Spleen (tissue), 11 donors: ENCODE measurements at regions not wholly inside any gene's neighbourhood (a gene's known extent, or its start where the extent isn't known, plus 50 kb on each side); places are given as distances from the start of the nearest gene placed in this dataset.

Experiments used
- DNase-seq: peaks from one replicate; pipeline ENCODE4 v3.0.0-alpha.2; 2020
- H3K27ac ChIP-seq, 8 donors: fragments of 200-600 bp; sonication (generic) in 7 of 8; 1 replicate in 4 of 8; 2 replicates in 4 of 8; pipeline versions ENCODE4 v1.5.0 to v1.8.0; 2016 to 2021; ENCODE audit warnings: inconsistent platforms in 4 of 8, mild to moderate bottlenecking in 4 of 8, moderate library complexity in 1 of 8
- H3K27me3 ChIP-seq, 7 donors: fragments of 200-600 bp; sonication (generic) in 6 of 7; replicated peaks in 1 of 7; 1 replicate in 4 of 7; 2 replicates in 3 of 7; pipeline versions ENCODE4 v1.5.0 to v1.8.0; 2016 to 2021; ENCODE audit warnings: inconsistent platforms in 3 of 7, mild to moderate bottlenecking in 1 of 7
- H3K36me3 ChIP-seq, 6 donors: fragments of 200-600 bp; sonication (generic) in 5 of 6; 1 replicate in 4 of 6; 2 replicates in 2 of 6; pipeline versions ENCODE4 v1.5.0 to v1.8.0; 2016 to 2021; ENCODE audit warnings: inconsistent platforms in 2 of 6
- H3K4me1 ChIP-seq, 6 donors: fragments of 200-600 bp; sonication (generic) in 5 of 6; 1 replicate in 3 of 6; 2 replicates in 3 of 6; pipeline versions ENCODE4 v1.5.0 to v1.8.0; 2016 to 2021; ENCODE audit warnings: inconsistent platforms in 3 of 6
- H3K4me3 ChIP-seq, 8 donors: fragments of 200-600 bp; sonication (generic) in 7 of 8; 1 replicate in 4 of 8; 2 replicates in 4 of 8; pipeline versions ENCODE4 v1.5.0 to v1.8.0; 2016 to 2021; ENCODE audit warnings: inconsistent platforms in 4 of 8, mild to moderate bottlenecking in 4 of 8, moderate library complexity in 2 of 8
- H3K9me3 ChIP-seq, 8 donors: fragments of 200-600 bp; sonication (generic) in 7 of 8; 1 replicate in 4 of 8; 2 replicates in 4 of 8; pipeline versions ENCODE4 v1.5.0 to v1.8.0; 2016 to 2021; ENCODE audit warnings: inconsistent platforms in 4 of 8
- CTCF ChIP-seq, 11 experiments: fragments of 200-600 bp in 7 of 11; fragments of 450-650 bp in 4 of 11; sonication (generic) in 4 of 11; IDR thresholded peaks in 8 of 11; conservative IDR thresholded peaks in 3 of 11; 1 replicate in 7 of 11; 2 replicates in 4 of 11; pipeline versions ENCODE4 v1.4.0 to v1.8.0; 2016 to 2021; ENCODE audit warnings: antibody characterized with exemption in 11 of 11, inconsistent platforms in 4 of 11, mild to moderate bottlenecking in 1 of 11
- POLR2A ChIP-seq, 3 donors: fragments of 450-650 bp; IDR thresholded peaks; one replicate each; pipeline ENCODE4 v1.5.1; 2017; ENCODE audit warnings: antibody characterized with exemption in 3 of 3, mild to moderate bottlenecking in 1 of 3
- POLR2AphosphoS5 ChIP-seq, 3 donors: sonication (generic); formaldehyde crosslinking; IDR thresholded peaks; one replicate each; pipeline ENCODE4 v1.5.1; 2017; ENCODE audit warnings: antibody characterized with exemption in 3 of 3
- WGBS, 5 donors: extraction: QIAGEN DNeasy Blood & Tissue Kit in 3 of 5; methylation state at CpG; one replicate each; pipeline versions ENCODE4 v1.1.5 to v1.1.7; 2013 to 2018; 5-methylcytosine and 5-hydroxymethylcytosine counted together
- intact Hi-C: fragments of 100-400 bp; cut with DNase I; formaldehyde crosslinking; loops from one replicate; pipeline ENCODE4 v1.15.0; 2023; ENCODE audit warnings: low total_unique reads
- donor health status: healthy with polysubstance abuse.
- donor health status: DM: no; HTN: no; CAD: no; lungs with moderate emphysema.
- donor health status: DM: no; HTN: no; CAD: no.
- donor health status: Bipolar disorder and iron deficiency.
- donor health status: healthy.
- donor health status: DM: no; HTN: no; CAD: no.
- donor health status: DM: yes; HTN: yes; CAD: no.

GRCh38 chr18:68418226-68418868 lies 296.6 kb downstream of the TMX3 start:
- Histone ChIP-seq H3K9me3 (peaks cover 0 to 11% (median 0%) of the 10 kb centered on the region in 8 donors), H3K27ac (no peak overlapping the region), H3K4me1 (no peaks in the 10 kb centered on the region), H3K27me3 (no peaks in the 10 kb centered on the region), H3K36me3 (no peaks in the 10 kb centered on the region), H3K4me3 (no peak overlapping the region)
- TF ChIP-seq POLR2AphosphoS5 (IDR thresholded peaks at IDR 0.05): no peak
- no peak for TF ChIP-seq POLR2A (IDR thresholded peaks at IDR 0.05)
- TF ChIP-seq CTCF (IDR thresholded peaks at IDR 0.05 in 8 of 11, conservative IDR thresholded peaks at IDR 0.05 in 3 of 11): no peak
- 84 to 89% (median 86%) methylated on average over 11 of the region's 11 CpGs for WGBS, 5 donors
- no peak for DNase-seq
- intact Hi-C loops: no loop called here

DNA sequence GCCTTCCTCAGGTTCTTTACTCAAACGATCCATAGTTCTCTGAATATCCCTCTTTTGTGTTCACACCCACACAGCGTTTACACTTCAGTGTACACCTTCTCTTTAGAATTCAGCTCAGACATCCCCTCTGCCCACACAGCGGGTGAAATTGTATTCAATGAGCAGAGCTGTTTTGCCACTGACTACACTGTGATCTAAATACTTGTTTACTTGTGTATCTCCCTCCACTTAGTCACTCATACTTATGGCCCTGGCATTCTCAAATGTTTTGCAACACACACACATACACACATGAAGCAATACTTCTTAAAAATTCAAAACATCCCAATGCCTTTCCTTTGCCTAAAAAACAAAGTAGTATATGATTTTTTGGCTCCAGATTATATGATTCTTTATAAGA lies 297.1 kb downstream of the TMX3 start:
- 74 to 87% (median 79%) methylated on average over 3 of the region's 3 CpGs for WGBS, 5 donors
- no peak overlapping the region for H3K4me3 ChIP-seq
- no peak for DNase-seq
- peaks cover 0 to 8% (median 0%) of the 10 kb centered on the region in 8 donors for H3K9me3 ChIP-seq
- no peaks in the 10 kb centered on the region for H3K4me1 ChIP-seq
- TF ChIP-seq CTCF (IDR thresholded peaks at IDR 0.05 in 8 of 11, conservative IDR thresholded peaks at IDR 0.05 in 3 of 11) (no peak), POLR2A (IDR thresholded peaks at IDR 0.05) (no peak), POLR2AphosphoS5 (IDR thresholded peaks at IDR 0.05) (no peak)
- H3K27me3 ChIP-seq: no peaks in the 10 kb centered on the region
- intact Hi-C loops: no loop called here
- no peaks in the 10 kb centered on the region for H3K36me3 ChIP-seq
- no peak overlapping the region for H3K27ac ChIP-seq

GRCh38 chr18:68417166-68417799 lies 297.6 kb downstream of the TMX3 start:
- intact Hi-C loops: no loop called here
- no peak for DNase-seq
- 48 to 59% (median 51%) methylated on average over 2 of the region's 2 CpGs for WGBS, 5 donors
- no peak overlapping the region for H3K27ac ChIP-seq
- no peak for TF ChIP-seq POLR2AphosphoS5 (IDR thresholded peaks at IDR 0.05)
- no peak for TF ChIP-seq POLR2A (IDR thresholded peaks at IDR 0.05)
- no peak for TF ChIP-seq CTCF (IDR thresholded peaks at IDR 0.05 in 8 of 11, conservative IDR thresholded peaks at IDR 0.05 in 3 of 11)
- no peaks in the 10 kb centered on the region for H3K27me3 ChIP-seq
- no peaks in the 10 kb centered on the region for H3K36me3 ChIP-seq
- no peaks in the 10 kb centered on the region for H3K4me1 ChIP-seq
- H3K4me3 ChIP-seq: no peak overlapping the region
- H3K9me3 ChIP-seq: peaks cover 0 to 4% (median 0%) of the 10 kb centered on the region in 8 donors

GRCh38 chr18:68414407-68414806 lies 300.5 kb downstream of the TMX3 start:
- TF ChIP-seq POLR2AphosphoS5 (IDR thresholded peaks at IDR 0.05) (no peak), POLR2A (IDR thresholded peaks at IDR 0.05) (no peak), CTCF (IDR thresholded peaks at IDR 0.05 in 8 of 11, conservative IDR thresholded peaks at IDR 0.05 in 3 of 11) (no peak)
- DNase-seq: no peak
- Histone ChIP-seq H3K27ac (no peak overlapping the region), H3K4me3 (no peak overlapping the region), H3K27me3 (no peaks in the 10 kb centered on the region), H3K9me3 (no peaks in the 10 kb centered on the region), H3K4me1 (no peaks in the 10 kb centered on the region), H3K36me3 (no peaks in the 10 kb centered on the region)
- intact Hi-C loops: no loop called here
- WGBS, 5 donors: 58 to 88% (median 64%) methylated on average over 2 of the region's 2 CpGs
